ENCODE measurements at regions not wholly inside any gene's neighbourhood (a gene's known extent, or its start where the extent isn't known, plus 50 kb on each side); places are given as distances from the start of the nearest gene placed in this dataset.
"Not testable (repeated sequence)": the region's sequence is repeated elsewhere in the genome, so short reads cannot be mapped to it uniquely, and the experiment has no call there.

DNA sequence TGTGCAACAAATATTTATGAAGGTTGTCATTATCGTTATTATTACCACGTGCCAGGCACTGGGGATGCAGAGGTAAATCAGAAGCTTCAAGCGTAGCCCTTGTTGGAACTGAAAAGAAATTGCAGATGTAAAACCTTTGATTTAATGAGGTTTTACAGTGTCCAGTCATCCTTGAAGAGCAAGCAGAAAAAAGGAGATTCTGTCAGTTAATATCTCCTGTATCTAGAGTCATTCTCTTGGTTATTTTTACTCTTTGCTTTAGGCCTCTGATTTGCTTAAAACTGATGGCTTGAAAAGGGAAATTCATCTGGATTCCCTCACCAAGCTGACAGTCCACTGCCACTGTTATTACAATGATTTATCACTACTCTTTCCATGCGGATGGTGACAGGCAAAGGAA is 179.3 kb downstream of the GALC start:
- no peak for DNase-seq

DNA sequence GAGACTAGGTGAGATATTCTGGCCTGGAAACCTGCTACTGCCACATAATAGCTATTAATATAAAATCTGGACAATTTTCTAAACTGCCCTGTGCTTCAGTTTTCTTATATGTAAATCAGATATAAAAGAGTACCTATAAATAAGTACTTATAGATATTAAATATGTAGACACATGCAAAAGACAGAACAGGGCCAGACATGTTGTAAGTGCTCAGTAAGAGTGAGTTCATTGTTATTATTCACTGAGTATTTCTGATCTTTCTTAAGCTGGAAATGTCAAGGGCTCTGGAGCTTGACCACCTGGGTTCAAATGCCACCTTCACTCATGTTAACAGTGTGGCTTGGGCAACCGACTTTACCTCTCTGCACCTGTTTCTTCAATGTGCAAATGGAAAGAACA is 179.8 kb downstream of the GALC start:
- no peak for DNase-seq

DNA sequence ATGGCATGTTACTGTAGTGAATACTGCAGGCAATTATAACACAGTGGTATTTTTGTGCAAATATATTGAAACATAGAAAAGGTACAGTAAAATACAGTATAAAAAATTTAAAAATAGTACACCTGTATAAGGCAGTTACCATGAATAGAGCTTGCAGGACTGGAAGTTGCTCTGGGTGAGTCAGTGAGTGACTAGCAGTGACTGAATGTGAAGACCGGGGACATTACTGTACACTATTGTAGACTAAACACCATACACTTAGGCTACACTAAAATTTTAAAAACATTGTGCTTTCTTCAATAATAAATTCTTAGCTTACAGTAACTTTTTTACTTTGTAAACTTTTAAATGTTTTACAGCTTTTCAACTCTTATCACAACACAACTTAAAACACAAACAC is 181.7 kb downstream of the GALC start:
- DNase-seq, result no peak

DNA sequence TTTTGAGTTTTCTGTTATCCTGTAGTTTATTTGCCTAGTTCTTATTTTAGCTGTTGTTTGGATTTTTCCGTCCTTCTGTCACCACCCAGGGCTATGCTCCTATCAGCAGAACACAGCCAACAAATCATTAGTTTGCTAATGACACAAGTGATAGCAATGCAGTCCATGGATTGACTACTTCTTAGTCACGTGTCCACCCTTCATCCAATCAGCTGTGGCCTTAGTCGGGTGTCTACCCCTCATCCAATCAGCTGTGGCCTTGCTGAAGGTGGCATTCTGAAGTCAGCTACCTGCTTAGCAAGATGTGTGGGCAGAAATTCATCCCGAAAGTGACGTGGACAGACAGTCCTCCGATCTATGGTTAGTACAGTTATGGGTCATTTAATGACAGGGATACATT is 182.3 kb downstream of the GALC start:
- DNase-seq, result no peak

DNA sequence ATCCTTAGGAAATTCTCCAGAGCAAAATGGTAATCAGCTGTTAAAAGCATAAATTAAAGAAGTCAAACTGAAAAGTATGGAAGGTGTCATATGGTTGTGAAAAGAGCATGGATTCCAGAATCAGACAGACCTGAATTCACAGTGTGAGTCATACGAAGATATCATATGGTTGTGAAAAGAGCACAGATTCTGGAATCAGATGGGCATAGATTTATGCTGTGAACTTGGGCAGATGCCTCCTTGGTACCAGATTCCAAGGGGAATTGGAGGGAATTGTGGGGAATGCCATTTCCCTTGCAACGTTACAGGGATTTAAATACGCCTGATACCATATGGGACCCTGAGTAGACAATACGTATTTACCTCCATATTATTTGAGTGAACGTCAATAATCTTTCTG is 183.7 kb downstream of the GALC start:
- no peak for DNase-seq

DNA sequence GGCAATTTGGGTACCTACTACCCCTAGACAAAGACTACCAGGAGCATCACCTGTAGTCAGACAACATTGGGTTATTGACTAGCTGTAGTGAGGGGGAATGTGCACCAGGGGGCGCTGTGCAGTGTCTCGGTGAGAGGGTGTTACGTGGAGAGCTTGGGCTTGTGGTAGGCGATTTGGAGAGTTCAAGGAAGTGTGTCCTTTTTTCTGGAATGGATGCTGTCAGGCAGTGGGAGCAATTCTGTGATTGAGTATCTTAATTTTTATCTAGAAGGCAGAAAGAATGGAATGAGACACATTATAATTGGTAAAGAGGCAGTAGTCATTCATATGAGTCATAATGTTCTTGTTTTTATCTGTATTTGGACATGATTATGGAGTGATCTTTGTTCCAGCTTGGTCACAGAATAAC is 187.7 kb downstream of the GALC start:
- peak; percentile 26 for DNase-seq

GRCh38 chr14:87800216-87800615 is 192.8 kb downstream of the GALC start:
- no peak for DNase-seq

DNA sequence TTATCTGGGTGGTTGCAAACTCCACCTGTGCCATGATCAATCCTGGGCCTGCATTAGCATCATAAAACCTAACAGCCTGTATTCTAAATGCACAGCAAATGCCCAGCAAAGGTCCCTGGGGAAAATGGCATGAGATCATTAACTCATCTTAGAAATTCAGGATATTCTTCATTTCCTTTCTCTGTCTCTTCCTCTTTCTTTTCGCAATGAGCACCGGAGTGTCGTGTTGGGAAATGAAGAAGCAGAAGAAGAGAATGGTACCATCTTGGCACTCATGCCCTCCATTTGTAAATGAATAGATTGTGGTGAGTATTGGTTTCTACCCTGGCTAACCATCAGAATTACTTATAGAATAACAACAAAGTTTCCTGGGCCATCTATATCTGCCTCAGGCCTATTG is 193.6 kb downstream of the GALC start:
- DNase-seq, result no peak

DNA sequence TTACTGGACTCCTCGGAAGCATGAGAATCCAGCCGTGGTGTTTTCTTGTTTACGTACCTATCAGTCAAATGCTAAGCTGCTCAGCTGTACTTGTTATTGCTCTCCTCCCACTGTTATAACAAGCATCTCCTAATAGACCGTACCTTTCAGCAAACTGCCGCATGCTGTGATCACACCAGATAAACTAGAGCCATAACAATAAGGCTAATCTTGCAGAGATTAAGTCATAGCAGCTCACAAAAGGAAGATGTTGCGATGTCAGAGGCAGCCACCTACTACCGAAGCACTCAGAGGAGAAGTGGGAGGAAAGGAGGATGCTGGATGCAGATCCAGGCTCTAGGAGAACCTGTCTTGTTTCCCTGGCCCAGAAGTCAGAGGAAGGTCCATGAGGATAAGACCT is 196.0 kb downstream of the GALC start:
- no peak for DNase-seq

- DNase-seq, result no peak
These were observed 198.4 kb downstream of the GALC start for GRCh38 chr14:87794561-87794960.

GRCh38 chr14:87785897-87786296 is 207.1 kb downstream of the GALC start:
- no peak for DNase-seq

DNA sequence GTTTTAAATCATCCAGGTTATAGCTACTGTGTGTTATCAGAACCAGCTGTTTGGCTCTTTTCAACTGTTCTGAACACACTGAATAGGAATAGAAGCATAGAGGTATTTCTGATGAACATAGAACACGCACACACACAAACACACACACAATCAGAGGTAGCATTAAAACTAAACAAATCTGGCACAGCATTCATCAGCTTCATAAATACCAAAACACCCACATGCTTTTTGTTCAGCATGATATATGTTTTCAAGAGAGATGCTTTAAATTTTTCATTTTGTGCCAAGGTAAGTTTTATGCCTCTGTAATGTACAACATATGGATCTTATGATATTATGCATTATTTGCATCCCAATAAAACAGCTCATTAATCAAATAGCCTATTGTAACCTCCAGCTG is 208.6 kb downstream of the GALC start:
- DNase-seq, result no peak

GRCh38 chr14:87783071-87783470 is 209.9 kb downstream of the GALC start:
- no peak for DNase-seq

DNA sequence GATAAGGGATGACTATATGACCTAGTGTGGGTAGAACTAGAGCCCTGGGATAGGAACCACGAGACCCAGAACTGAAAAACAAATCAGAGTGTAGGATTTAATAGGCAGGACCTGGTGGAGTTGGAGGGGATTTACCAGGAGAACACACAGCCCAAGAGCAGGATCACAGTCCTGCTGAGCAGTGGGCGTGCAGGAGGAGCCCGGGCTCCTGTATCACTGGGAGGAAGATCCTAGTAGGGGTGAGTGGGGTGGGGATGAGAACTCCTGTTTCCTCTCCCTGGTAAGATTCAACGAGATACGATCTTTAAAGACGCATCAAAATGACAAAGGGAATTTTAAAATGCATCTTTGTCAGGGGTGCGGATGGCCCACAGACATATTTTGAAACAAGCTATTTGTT is 220.1 kb downstream of the GALC start:
- DNase-seq, result no peak

- no peak for DNase-seq
These were observed 225.4 kb downstream of the GALC start for GRCh38 chr14:87767567-87767901.

GRCh38 chr14:87758876-87759275 is 234.1 kb downstream of the GALC start:
- DNase-seq, result no peak

GRCh38 chr14:87756661-87757060 is 236.3 kb downstream of the GALC start:
- no peak for DNase-seq

DNA sequence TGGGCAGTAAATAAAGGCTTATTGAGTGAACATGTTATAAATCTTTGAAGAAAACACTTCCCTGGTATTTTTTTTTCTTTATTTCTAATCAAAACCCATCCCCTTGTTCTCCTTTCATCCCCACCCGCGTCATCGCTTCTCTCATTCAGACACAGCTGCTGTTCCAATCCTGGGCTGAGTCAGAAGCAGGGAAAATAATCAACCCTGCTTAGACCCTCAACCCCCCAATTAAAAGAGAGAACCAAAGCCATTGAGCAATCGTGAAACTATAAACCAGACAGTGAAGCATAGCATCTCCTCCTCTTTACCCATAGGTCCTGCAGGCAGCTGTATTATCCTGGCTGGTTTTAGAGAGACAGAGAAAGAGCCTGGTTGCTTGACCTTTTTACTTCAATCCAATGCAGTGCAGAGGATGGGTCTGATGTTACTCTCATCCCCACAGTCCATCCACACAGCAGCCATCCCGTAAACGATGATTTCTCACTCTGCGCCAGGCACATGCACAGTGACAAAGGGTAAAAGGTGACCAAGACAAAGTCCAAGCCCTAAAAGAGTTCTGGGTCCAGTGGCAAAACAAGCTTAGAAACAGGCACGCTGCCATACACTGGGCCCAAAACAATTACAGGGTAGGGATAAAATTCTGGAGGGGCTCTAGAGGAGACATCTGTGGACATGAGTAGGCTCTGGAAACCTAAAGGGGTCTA is 238.3 kb downstream of the GALC start:
- DNase-seq, result no peak

DNA sequence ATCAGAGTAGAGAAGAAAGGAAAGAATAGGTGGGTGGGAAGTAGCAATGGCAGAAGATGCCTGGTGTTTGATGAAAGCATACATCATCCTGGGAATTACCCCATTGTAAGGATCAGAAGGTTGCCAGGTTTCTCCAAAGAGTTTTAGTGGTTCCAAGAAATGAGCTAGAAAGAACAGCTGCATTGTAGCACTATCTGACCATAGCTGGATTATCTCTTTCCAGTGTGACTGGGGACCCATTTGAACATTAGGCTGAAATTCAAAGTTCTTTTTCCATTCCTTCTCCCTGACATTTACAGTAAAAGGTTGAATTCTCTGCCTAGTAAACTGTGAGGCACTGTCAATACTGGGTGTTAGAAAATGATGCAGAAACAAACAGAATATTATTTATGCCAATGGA is 244.4 kb downstream of the GALC start:
- DNase-seq, result no peak

DNA sequence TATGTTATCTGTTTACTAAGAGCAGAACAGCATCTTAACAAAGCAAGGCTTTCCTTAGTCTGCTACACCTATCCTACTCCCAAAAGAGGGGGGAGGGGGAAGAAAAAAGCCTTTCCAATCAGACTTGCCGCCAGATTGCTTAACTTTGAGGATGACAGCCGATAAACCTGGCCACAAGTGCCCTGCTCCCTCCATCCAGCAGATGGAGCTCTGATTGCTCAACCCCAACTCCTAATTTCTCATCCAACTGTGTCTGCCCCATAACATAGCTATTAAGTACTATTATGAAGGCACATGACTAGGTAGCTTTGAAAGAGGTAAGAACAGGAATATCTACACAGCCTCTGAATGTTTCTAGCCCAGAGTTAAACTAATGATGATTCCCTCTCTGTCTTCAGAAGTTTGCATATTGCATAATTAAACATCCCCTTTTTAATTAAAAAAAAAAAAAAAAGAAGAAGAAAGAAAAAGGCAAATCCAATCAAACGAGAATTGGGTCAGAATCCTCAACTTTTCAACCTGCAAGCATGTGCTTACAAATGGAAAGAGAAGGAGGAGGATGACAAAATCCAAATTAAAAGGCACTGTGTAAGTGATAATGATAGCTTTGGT is 247.4 kb downstream of the GALC start:
- DNase-seq, result peak; percentile 1

DNA sequence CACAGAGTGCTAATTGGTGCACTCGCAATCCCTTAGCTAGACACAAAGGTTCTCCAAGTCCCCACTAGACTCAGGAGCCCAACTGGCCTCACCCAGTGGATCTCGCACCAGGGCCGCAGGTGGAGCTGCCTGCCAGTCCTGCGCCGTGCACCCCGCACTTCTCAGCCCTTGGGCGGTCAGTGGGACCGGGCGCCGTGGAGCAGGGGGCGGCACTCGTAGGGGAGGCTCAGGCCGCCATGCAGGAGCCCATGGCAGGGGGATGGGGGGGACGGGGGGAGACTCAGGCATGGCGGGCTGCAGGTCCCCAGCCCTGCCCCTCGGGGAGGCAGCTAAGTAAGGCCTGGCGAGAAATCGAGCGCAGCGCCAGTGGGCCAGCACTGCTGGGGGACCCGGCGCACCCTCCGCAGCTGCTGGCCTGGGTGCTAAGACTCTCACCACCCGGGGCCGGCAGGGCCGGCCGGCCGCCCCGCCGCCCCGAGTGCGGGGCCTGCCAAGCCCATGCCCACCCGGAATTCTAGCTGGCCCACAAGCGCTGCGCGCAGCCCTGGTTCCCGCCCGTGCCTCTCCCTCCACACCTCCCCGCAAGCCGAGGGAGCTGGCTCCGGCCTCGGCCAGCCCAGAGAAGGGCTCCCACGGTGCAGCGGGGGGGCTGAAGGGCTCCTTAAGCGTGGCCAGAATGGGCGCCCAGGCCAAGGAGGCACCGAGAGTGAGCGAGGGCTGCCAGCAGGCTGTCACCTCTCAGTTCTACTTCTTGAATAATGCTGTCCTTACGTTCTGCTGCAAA is 258.2 kb downstream of the GALC start:
- DNase-seq, result not testable (repeated sequence)

DNA sequence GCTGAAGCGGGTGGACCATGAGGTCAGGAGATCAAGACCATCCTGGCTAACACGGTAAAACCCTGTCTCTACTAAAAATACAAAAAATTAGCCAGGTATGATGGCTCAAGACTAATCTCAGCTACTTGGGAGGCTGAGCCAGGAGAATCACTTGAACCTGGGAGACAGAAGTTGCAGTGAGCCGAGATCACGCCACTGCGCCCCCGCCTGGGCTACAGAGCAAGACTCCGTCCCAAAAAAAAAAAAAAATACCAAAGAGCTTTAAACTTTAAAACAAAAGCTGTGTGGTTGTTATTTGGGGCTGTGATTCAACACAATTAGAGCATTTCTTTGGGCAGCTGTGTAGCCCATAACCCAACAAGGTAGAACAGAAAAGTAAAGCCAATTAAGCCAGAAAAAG is 259.9 kb downstream of the GALC start:
- not testable (repeated sequence) for DNase-seq

GRCh38 chr14:87732562-87732961 is 260.4 kb downstream of the GALC start:
- no peak for DNase-seq

DNA sequence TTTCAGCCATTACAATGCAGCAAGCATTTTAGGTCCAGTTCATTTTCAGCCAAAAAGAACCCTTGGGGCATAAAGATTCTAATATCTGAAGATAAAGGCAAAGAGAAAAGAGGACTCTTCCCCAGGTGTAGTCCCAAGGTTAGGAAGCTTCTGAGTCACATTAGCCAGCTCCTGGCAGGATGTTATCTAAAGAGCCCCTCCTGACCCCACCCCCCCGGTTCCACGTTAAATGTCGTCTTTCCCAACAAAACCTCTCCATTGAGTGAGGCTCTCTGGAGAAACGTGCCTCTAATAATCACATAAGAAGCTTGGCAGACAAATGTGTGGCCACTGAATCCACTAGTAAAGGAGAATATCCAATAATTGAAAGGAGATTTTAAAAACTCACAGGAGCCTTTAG is 267.7 kb downstream of the GALC start:
- no peak for DNase-seq
